ENCODE measurements at regions not wholly inside any gene's neighbourhood (a gene's known extent, or its start where the extent isn't known, plus 50 kb on each side); places are given as distances from the start of the nearest gene placed in this dataset.

DNA sequence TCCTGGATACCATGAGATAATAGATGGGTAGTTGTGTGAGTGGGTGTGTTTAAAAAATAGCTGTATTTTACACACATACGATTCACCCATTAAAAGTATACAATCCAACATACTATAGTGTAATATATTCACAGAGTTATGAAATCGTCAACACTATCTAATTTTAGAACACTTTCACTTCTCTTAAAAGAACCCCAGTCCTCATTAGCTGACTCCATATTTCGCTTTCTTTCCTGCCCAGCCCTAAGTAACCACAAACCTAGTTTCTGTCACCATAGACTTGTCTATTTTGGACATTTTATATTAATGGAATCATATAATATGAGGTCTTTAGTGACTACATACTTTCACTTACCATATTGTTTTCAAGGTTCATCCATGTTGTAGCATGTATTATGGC lies 63.8 kb upstream of the S1PR3 start:
- H3K9me3 Mint-ChIP-seq (ENCODE audit: low read depth, unreplicated experiment) = no peaks in the 10 kb centered on the region
- no peak overlapping the region for H3K4me3 Mint-ChIP-seq (ENCODE audit: low read depth, unreplicated experiment)
- no peaks in the 10 kb centered on the region for H3K4me1 Mint-ChIP-seq (ENCODE audit: low read depth, unreplicated experiment)
- TF ChIP-seq, protein P1, sequence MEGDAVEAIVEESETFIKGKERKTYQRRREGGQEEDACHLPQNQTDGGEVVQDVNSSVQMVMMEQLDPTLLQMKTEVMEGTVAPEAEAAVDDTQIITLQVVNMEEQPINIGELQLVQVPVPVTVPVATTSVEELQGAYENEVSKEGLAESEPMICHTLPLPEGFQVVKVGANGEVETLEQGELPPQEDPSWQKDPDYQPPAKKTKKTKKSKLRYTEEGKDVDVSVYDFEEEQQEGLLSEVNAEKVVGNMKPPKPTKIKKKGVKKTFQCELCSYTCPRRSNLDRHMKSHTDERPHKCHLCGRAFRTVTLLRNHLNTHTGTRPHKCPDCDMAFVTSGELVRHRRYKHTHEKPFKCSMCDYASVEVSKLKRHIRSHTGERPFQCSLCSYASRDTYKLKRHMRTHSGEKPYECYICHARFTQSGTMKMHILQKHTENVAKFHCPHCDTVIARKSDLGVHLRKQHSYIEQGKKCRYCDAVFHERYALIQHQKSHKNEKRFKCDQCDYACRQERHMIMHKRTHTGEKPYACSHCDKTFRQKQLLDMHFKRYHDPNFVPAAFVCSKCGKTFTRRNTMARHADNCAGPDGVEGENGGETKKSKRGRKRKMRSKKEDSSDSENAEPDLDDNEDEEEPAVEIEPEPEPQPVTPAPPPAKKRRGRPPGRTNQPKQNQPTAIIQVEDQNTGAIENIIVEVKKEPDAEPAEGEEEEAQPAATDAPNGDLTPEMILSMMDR (IDR thresholded peaks at IDR 0.05; ENCODE audit: unreplicated experiment) = no peak
- BruUV-seq (replicated peaks) = no TSS peak
- DNase-seq = no peak
- H3K27ac Mint-ChIP-seq (ENCODE audit: unreplicated experiment) = no peak overlapping the region
- CTCF ChIA-PET = no interaction called here
- intact Hi-C loops (cut with micrococcal nuclease; ENCODE audit: unreplicated experiment) = no loop called here
- peaks cover 43% of the 10 kb centered on the region for H3K27me3 Mint-ChIP-seq (ENCODE audit: unreplicated experiment)
- H3K36me3 Mint-ChIP-seq (ENCODE audit: insufficient read depth, unreplicated experiment) = no peaks in the 10 kb centered on the region

DNA sequence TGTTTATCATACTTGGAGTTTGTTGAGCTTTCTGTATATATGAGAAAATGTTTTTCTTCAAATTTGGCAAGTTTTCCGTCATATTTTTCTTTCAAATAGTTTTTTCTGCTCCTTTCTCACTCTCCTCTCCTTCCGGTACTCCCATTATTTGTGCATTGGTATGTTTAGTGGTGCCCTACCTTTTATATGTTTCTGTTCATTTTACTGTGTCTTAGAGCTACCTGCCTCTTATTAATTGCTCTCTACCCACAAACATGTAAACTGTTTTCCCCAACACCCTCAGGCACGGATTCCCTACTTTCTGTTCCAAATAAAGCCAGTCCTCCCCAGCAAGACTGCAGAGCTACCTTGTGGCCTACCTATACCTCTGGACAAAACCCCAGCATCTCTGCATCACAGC lies 60.6 kb upstream of the S1PR3 start:
- no peak overlapping the region for H3K27ac Mint-ChIP-seq (ENCODE audit: unreplicated experiment)
- H3K4me1 Mint-ChIP-seq (ENCODE audit: low read depth, unreplicated experiment) = peaks cover 9% of the 10 kb centered on the region
- H3K4me3 Mint-ChIP-seq (ENCODE audit: low read depth, unreplicated experiment) = no peak overlapping the region
- TF ChIP-seq, protein P1 (IDR thresholded peaks at IDR 0.05; ENCODE audit: unreplicated experiment) = no peak
- no peaks in the 10 kb centered on the region for H3K36me3 Mint-ChIP-seq (ENCODE audit: insufficient read depth, unreplicated experiment)
- CTCF ChIA-PET = interaction anchor here (0.7 kb wide), 1 partner anchor 83 kb away, joined by 3 read pairs; no protein-coding TSS in a partner anchor
- no peaks in the 10 kb centered on the region for H3K9me3 Mint-ChIP-seq (ENCODE audit: low read depth, unreplicated experiment)
- DNase-seq = no peak
- BruUV-seq (replicated peaks) = no TSS peak
- H3K27me3 Mint-ChIP-seq (ENCODE audit: unreplicated experiment) = peaks cover 29% of the 10 kb centered on the region
- intact Hi-C loops (cut with micrococcal nuclease; ENCODE audit: unreplicated experiment) = no loop called here

DNA sequence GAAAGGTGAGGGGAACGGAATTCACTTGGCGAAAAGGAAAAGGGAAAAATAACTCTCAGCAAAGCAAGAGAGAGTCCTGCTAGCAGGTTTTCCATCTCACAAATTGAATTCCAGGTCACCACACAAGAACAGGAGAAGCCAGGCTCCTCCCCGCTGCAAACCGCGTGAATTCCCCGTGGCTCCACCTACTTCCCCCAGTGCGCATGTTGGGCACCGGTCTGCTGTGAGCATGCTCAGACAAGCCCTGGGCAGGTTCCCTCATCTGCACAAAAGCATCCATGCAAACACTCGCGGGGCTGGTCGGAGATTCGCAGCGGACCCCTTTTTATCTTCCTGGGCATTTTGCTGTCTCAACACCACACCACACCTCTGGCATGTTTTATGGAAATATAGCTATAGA lies 58.5 kb upstream of the S1PR3 start:
- no TSS peak for BruUV-seq (replicated peaks)
- TF ChIP-seq, protein P1 (IDR thresholded peaks at IDR 0.05; ENCODE audit: unreplicated experiment) = no peak
- H3K4me1 Mint-ChIP-seq (ENCODE audit: low read depth, unreplicated experiment) = peaks cover 9% of the 10 kb centered on the region
- H3K27ac Mint-ChIP-seq (ENCODE audit: unreplicated experiment) = no peak overlapping the region
- CTCF ChIA-PET = no interaction called here
- H3K9me3 Mint-ChIP-seq (ENCODE audit: low read depth, unreplicated experiment) = no peaks in the 10 kb centered on the region
- H3K27me3 Mint-ChIP-seq (ENCODE audit: unreplicated experiment) = peaks cover 21% of the 10 kb centered on the region
- intact Hi-C loops (cut with micrococcal nuclease; ENCODE audit: unreplicated experiment) = no loop called here
- H3K36me3 Mint-ChIP-seq (ENCODE audit: insufficient read depth, unreplicated experiment) = no peaks in the 10 kb centered on the region
- no peak overlapping the region for H3K4me3 Mint-ChIP-seq (ENCODE audit: low read depth, unreplicated experiment)
- no peak for DNase-seq

DNA sequence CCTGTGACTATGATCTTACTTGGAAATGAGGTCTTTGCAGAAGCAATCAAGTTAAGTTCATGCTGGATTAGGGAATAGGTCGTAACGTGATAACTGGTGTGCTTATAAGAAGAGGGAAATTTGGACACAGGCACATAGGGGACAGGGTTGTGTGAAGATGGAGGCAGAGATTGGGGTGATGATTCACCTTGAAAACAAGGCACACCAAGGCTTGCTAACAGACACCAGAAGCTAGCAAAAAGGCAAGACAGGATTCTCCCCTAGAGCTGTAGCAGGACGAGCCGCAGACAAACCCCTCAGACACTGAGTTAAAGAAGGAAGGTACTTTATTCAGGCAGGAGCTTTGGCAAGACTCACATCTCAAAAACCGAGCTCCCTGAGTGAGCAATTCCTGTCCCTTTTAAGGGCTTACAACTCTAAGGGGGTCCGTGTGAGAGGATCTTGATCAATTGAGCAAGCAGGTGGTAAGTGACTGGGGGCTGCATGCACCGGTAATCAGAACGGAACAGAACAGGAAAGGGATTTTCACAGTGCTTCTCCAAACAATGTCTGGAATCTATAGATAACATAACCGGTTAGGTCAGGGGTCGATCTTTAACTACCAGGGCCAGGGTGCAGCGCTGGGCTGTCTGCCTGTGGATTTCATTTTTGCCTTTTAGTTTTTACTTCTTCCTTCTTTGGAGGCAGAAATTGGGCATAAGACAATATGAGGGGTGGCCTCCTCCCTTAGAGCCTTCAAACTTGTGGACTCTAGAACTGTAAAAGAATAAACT lies 57.5 kb upstream of the S1PR3 start:
- CTCF ChIA-PET = no interaction called here
- Mint-ChIP-seq H3K9me3 (ENCODE audit: low read depth, unreplicated experiment) (no peaks in the 10 kb centered on the region), H3K4me3 (ENCODE audit: low read depth, unreplicated experiment) (no peak overlapping the region), H3K27ac (ENCODE audit: unreplicated experiment) (no peak overlapping the region), H3K4me1 (ENCODE audit: low read depth, unreplicated experiment) (peaks cover 9% of the 10 kb centered on the region), H3K36me3 (ENCODE audit: insufficient read depth, unreplicated experiment) (no peaks in the 10 kb centered on the region), H3K27me3 (ENCODE audit: unreplicated experiment) (peaks cover 21% of the 10 kb centered on the region)
- DNase-seq = no peak
- TF ChIP-seq, protein P1 (IDR thresholded peaks at IDR 0.05; ENCODE audit: unreplicated experiment) = no peak
- BruUV-seq (replicated peaks) = no TSS peak
- intact Hi-C loops (cut with micrococcal nuclease; ENCODE audit: unreplicated experiment) = no loop called here

Data from Calu3 (cell line).